HG03139 (cell line): ENCODE measurements at regions not wholly inside any gene's neighbourhood (a gene's known extent, or its start where the extent isn't known, plus 50 kb on each side); places are given as distances from the start of the nearest gene placed in this dataset.
"Not testable (repeated sequence)": the region's sequence is repeated elsewhere in the genome, so short reads cannot be mapped to it uniquely, and the experiment has no call there.

ENCODE experiments used
- ATAC-seq: cut with Tn5 transposase; IDR thresholded peaks from one replicate; pipeline ENCODE4 v1.9.1; 2021; ENCODE audit not compliant: unreplicated experiment

- no peak for ATAC-seq
Observed at GRCh38 chr17:77631307-77631706, 327.2 kb upstream of the TNRC6C start.

- no peak for ATAC-seq
Observed at GRCh38 chr17:77632619-77633018, 325.9 kb upstream of the TNRC6C start.

DNA sequence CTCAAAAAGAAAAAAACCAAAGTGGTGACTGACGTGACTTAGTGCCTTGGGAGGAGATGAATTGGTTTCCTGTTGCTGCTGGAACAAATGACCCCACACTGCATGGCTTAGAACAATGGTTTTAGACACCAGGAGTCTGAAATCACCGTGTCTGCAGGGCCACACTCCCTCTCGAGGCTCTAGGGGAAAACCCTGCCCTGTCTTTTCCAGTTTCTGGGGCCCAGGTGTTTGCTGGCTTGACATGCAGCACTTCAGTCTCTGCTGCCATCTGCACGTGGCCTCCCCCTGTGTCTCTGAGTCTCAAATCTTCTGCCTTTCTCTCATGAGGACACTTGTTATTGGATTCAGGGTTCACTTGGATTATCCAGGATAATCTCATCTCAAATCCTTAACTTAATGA lies 323.8 kb upstream of the TNRC6C start:
- ATAC-seq, result no peak

DNA sequence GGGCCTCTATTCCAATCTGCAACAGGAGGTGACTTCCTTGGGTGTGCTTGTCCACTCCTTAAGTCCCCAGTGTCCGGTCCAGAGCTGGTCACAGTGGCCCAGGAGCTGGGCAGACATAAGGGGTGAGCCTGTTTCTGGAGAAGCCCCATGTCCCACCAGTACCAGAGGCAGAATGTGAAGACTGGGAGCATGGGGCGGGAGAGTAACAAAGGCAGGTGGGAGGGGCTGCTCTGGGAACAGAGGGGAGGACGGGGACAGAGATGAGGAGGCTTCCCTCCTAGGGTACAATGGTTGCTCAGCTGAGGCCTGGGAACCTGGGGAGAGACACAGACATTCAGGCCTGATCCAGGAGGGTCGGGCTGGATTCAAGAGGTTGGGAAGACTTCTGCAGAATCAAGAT lies 323.3 kb upstream of the TNRC6C start:
- no peak for ATAC-seq

- not testable (repeated sequence) for ATAC-seq
Observed at GRCh38 chr17:77635785-77636184, 322.7 kb upstream of the TNRC6C start.

DNA sequence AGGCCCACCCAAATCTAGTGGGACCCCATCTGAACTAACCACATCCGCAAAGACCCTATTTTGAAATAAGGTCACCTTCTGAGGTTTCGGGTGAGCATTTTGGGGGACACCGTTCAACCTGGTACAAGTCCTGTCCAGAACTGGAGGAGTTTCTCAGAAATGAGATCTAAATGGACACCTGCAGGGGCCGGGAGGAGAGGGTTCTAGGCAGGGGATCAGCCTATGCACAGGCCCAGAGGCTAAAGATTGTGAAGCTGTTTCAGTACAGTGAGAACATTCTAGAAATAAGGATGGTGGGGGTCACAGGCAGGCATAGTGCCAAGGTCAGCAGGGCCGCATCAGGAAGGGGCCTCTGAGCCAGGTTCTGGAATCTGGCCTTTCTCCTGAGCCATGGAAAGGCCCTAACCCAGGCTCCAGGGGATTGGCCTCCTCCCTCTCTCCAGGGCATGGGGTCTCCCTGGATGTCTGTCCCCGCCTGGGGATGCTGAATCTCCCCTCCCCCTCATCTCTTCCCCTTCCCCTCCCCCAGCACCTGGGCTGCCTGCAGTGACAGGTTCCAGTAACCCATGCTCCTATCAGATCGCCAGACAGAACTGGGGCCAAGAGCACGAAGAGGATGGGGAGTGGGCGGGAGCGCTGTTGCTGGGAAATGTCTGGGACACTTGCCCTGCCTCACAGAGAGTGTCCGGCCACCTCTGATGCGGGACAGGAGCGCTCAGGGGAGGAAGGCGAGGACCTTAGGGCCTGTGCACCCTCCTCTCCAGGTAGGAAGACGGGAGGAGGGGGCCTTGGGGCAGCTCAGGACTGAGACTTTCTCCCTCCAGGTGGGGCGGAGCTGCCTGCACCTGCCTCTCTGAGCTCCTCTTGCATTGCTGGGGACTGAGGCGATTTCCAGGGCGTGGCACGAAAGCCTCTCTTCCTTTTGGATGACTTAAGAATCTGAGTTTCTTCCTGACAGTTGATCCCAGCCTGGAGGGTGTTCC lies 321.4 kb upstream of the TNRC6C start:
- ATAC-seq, result no peak

DNA sequence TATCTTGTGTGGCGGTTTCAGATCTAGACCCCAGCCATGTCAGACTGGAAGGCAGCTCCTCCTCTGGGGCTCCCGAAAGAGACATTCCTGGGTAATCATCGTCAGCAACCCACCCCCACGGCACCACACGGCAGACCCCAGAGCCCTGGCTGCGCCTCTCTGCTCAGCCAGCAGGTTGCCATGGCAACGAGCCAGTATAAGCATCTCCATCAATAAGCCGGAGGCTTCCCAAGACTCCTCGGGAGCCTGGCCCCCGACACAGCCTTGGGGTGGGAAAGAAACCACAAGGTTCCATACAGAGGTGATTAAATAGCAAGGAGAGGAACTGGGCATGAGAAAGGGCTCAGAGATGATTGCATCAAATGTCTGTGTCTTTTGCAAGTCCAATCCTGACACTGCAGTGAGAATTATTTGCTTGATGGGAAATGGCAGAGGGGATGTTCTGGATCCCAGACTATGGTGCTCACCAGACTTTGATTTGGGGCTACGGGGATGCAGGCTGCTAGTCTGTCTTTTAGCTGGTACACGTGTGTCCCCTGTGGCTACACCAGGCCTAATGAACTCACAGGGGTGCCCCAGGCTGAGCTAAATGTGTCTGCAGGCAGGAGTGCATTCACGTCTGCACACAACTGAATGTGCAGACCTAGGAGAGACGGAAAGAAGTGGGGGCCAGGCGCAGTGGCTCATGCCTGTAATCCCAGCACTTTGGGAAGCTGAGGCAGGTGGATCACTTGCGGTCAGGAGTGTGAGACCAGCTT lies 320.5 kb upstream of the TNRC6C start:
- no peak for ATAC-seq

DNA sequence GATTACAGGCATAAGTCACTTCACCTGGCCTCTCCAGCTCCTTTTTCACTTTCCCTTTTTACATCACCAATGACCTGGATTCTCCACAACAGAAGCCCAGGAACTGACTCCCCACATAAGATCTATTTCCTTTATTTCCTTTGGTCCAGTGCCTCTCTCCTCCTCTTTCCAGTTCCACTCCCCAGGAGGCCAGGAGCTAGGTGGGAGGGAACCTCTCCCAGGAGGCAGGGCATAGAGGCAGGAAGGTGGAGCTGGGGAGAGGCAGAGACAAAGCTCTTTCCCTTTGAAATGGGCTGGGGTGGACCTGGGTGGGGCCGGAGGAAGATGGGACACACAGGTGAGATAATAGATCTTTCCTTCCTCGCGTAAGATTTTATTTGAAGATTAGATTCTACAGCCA lies 318.3 kb upstream of the TNRC6C start:
- ATAC-seq, result no peak

GRCh38 chr17:77640916-77641605 lies 317.4 kb upstream of the TNRC6C start:
- no peak for ATAC-seq

GRCh38 chr17:77641718-77642117 lies 316.8 kb upstream of the TNRC6C start:
- ATAC-seq, result no peak

DNA sequence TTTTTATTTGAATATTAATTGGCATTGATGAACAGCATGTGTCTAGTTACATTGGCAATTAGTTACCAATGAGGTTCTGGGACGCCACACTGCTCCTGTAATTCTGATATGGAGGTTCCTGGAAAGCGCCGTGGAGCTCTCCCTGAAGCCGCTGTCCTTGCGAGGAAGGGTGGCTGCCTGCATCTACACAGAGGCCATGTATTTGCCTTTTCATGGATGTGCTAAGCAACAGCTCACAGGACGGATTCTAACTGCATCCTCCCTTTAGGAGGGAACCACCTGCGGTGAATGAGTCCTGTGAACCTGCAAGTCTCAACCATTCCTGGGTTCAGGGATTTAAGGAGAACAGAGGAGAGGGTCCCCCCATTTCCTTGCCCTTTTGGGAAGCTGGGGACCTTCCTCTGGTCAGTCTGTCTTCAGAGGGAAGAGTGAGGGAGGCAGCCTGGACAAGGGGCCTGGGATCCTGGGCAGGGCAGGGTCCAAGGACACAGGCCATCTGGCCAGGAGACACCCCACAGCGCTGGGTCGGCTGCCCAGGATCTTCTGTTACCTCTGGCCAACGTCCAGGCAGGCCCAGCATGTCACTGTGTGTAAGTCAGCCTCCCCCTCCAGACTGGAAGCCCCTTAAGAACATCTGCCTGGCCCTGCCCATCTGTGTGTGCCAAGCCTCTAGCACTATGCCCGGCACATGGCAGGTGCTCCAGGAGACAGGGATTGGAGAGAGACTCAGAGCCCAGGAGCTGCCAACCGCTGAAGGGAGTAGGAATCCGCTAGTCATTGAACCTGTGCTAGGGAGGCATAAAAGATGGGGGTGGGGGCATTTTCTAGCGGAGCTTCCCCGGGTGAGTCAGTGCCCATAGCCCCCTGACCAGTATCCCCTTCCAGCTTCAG lies 314.1 kb upstream of the TNRC6C start:
- ATAC-seq, result no peak

GRCh38 chr17:77645072-77646045 lies 313.1 kb upstream of the TNRC6C start:
- no peak for ATAC-seq

GRCh38 chr17:77646046-77646430 lies 312.5 kb upstream of the TNRC6C start:
- no peak for ATAC-seq

- ATAC-seq, result no peak
Observed at GRCh38 chr17:77647531-77647930, 311.0 kb upstream of the TNRC6C start.

- no peak for ATAC-seq
Observed at GRCh38 chr17:77649717-77650211, 308.7 kb upstream of the TNRC6C start.

DNA sequence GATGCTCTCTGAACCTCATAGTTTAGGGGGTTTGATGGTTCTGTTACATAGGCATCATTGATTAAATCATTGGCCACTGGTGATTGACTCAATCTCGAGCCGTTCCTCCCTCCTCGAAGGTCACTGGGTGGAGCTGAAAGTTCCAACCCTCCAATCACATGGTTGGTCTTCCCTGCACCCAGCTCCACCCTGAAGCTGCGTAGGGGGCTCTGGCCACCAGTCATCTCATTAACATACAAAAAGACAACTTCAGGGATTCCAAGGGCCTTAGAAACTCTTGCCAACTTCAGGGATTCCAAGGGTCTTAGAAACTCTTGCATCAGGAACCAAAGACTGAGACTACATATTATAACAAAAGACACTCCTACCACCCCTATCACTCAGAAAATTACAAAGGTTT lies 306.5 kb upstream of the TNRC6C start:
- no peak for ATAC-seq

GRCh38 chr17:77654296-77654695 lies 304.2 kb upstream of the TNRC6C start:
- no peak for ATAC-seq

DNA sequence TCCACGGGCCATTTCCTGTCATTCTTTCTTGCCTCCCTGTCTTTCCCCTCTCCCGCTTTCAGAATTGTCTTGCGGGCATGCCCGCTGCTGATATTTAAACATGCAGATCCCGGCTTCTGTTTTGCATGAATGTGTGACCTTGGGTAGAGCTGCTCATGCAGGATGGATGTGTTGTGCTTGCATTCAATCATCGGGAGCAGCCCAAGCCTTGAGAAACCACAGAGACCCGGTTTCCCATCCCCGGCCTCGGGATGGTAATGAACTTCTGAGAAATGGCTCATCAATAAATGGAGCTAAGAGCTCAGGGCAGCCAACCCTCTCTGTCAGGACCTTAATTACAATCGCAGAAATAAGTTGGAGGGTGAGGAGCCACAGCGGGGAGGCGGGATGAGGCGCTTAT lies 303.7 kb upstream of the TNRC6C start:
- no peak for ATAC-seq

DNA sequence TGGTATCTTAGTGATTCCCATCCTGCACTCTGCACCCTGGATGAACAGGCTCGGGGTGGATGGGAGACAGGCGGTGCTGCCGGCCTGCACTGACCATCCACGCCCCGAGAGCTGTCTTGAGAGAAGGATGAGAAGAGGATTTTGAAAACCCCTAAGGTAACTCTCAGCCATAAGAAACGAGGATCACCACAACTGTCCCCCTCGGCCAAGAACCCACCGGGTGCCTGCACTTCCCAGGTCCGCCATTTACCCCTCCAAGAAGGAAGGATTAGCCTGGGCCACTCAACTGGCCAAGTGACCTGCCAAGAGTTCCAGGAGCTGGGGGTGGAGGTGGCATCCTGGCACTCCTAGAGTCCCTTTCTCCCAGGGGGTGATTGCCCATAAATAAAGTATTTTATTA lies 302.4 kb upstream of the TNRC6C start:
- ATAC-seq, result no peak
